ENCODE measurements at regions not wholly inside any gene's neighbourhood (a gene's known extent, or its start where the extent isn't known, plus 50 kb on each side); places are given as distances from the start of the nearest gene placed in this dataset.

DNA sequence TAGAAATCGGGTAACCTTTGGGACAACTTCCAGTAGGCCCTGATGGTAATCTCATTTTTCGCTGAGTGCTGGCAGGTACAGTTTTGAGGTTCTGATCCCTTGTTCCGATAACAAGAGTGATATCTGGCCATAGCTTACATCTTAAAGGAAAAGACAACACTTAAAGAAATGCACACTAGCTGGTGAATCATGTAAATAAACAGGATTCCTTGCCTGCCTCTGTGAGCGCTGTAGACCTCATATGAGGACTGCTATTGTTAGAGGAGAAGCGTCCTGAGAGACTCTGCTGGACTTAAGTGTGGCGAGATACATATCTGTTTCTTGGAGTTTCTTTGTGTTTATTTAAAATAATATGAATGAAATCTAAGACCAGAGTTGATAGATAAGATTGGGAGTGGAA is 149.3 kb upstream of the SLC4A4 start:
- H3K27ac Mint-ChIP-seq, result peak overlapping the region; percentile 70
- TF ChIP-seq, protein P1, sequence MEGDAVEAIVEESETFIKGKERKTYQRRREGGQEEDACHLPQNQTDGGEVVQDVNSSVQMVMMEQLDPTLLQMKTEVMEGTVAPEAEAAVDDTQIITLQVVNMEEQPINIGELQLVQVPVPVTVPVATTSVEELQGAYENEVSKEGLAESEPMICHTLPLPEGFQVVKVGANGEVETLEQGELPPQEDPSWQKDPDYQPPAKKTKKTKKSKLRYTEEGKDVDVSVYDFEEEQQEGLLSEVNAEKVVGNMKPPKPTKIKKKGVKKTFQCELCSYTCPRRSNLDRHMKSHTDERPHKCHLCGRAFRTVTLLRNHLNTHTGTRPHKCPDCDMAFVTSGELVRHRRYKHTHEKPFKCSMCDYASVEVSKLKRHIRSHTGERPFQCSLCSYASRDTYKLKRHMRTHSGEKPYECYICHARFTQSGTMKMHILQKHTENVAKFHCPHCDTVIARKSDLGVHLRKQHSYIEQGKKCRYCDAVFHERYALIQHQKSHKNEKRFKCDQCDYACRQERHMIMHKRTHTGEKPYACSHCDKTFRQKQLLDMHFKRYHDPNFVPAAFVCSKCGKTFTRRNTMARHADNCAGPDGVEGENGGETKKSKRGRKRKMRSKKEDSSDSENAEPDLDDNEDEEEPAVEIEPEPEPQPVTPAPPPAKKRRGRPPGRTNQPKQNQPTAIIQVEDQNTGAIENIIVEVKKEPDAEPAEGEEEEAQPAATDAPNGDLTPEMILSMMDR (IDR thresholded peaks at IDR 0.05; ENCODE audit: unreplicated experiment), result no peak
- H3K4me1 Mint-ChIP-seq (ENCODE audit: low read depth), result peaks cover 33% of the 10 kb centered on the region
- H3K4me3 Mint-ChIP-seq (ENCODE audit: low read depth), result peak overlapping the region; percentile 88
- H3K27me3 Mint-ChIP-seq, result no peaks in the 10 kb centered on the region
- DNase-seq (ENCODE audit: low spot score, unreplicated experiment), result no peak
- peaks cover 26% of the 10 kb centered on the region for H3K36me3 Mint-ChIP-seq (ENCODE audit: insufficient read depth)
- H3K9me3 Mint-ChIP-seq (ENCODE audit: low read depth), result no peaks in the 10 kb centered on the region

DNA sequence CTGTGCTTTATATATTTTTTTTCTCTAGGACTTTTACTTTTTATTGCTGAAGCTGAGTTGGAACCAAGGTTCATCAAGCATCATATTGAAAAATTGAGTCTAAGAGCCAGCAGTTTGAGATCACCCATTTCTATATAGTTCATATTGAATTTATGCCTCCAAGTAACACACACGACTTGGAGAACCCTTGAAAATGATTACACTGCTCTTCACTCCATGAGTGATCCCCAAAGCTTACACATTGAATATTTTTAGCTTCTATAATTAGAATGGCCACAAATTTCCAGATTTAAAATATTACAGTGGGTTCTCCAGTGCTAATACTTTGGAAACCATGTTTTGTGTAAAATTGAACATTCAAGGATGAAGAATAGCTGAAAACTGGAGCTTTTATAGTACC is 144.4 kb upstream of the SLC4A4 start:
- peaks cover 36% of the 10 kb centered on the region for H3K4me1 Mint-ChIP-seq (ENCODE audit: low read depth)
- peaks cover 28% of the 10 kb centered on the region for H3K36me3 Mint-ChIP-seq (ENCODE audit: insufficient read depth)
- H3K27ac Mint-ChIP-seq, result peak overlapping the region; percentile 43
- no peaks in the 10 kb centered on the region for H3K9me3 Mint-ChIP-seq (ENCODE audit: low read depth)
- no peak overlapping the region for H3K4me3 Mint-ChIP-seq (ENCODE audit: low read depth)
- TF ChIP-seq, protein P1 (IDR thresholded peaks at IDR 0.05; ENCODE audit: unreplicated experiment), result no peak
- no peaks in the 10 kb centered on the region for H3K27me3 Mint-ChIP-seq
- no peak for DNase-seq (ENCODE audit: low spot score, unreplicated experiment)

DNA sequence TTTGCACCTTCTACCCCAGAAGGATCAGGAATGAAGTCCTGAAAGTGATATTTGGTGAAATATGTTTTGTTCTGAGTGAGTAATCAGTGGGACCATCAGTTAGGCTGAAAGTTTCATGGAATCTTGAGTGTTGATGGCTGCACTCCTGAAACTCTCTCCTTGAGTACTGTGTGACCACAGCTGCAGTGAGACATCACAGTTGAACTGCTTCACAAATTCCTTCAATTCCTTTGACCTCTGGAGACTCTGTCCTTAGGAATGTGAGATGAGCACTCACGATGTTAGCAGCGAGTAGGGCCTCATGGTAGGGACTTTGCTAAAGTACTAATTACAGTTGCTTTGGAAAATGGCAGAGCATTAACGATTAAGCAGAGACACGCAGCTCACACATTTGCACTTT is 142.9 kb upstream of the SLC4A4 start:
- Mint-ChIP-seq H3K4me1 (ENCODE audit: low read depth) (peaks cover 36% of the 10 kb centered on the region), H3K36me3 (ENCODE audit: insufficient read depth) (peaks cover 22% of the 10 kb centered on the region), H3K9me3 (ENCODE audit: low read depth) (no peaks in the 10 kb centered on the region), H3K4me3 (ENCODE audit: low read depth) (no peak overlapping the region), H3K27me3 (no peaks in the 10 kb centered on the region), H3K27ac (peak overlapping the region; percentile 18)
- no peak for DNase-seq (ENCODE audit: low spot score, unreplicated experiment)
- TF ChIP-seq, protein P1 (IDR thresholded peaks at IDR 0.05; ENCODE audit: unreplicated experiment), result no peak

DNA sequence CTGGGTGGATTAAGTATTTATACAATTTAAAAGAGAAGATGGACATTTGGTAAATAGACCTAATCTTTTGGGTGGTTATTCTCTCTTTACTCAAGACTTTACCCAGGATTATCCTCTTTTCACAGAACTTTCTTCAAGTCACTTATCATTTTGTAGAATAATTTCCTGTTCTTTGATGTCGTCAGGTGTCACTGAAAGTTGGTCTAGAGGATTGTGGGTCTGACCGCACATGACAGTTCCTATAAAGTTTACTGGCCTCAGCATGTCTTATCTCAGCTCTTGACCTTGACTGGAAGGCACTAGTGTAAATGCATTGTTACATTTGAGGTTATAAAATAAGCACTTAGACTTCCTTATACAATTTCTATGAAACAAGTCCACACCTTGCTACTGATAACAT is 139.9 kb upstream of the SLC4A4 start:
- Mint-ChIP-seq H3K27ac (no peak overlapping the region), H3K4me1 (ENCODE audit: low read depth) (peaks cover 54% of the 10 kb centered on the region), H3K4me3 (ENCODE audit: low read depth) (no peak overlapping the region), H3K36me3 (ENCODE audit: insufficient read depth) (peaks cover 8% of the 10 kb centered on the region), H3K27me3 (no peaks in the 10 kb centered on the region), H3K9me3 (ENCODE audit: low read depth) (no peaks in the 10 kb centered on the region)
- no peak for DNase-seq (ENCODE audit: low spot score, unreplicated experiment)
- TF ChIP-seq, protein P1 (IDR thresholded peaks at IDR 0.05; ENCODE audit: unreplicated experiment), result no peak

DNA sequence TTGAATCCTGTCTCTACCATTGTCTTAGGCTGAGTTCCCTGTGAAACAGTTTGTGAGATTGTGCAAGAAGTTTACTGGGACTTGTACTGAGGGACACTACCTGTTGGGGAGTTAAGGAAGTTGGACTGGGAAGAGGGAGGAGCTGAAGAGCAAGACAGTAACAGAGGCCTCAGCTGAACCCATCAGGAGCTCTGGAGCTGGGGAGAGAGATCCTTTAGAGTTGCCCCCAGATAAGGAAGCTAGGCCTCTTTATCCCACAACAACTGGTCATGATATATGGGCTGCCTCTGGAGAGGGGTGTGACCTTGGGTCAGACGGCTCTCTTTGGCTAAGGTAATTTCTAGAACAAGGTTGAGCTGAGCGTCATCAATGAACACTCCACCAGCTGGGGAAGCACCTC is 137.8 kb upstream of the SLC4A4 start:
- Mint-ChIP-seq H3K4me1 (ENCODE audit: low read depth) (peaks cover 52% of the 10 kb centered on the region), H3K36me3 (ENCODE audit: insufficient read depth) (peaks cover 9% of the 10 kb centered on the region)

More for the DNA sequence above, 137.8 kb upstream of the SLC4A4 start:
- Mint-ChIP-seq H3K27ac (peak overlapping the region; percentile 22), H3K9me3 (ENCODE audit: low read depth) (no peaks in the 10 kb centered on the region), H3K4me3 (ENCODE audit: low read depth) (peak overlapping the region; percentile 3), H3K27me3 (no peaks in the 10 kb centered on the region)
- DNase-seq (ENCODE audit: low spot score, unreplicated experiment), result no peak
- TF ChIP-seq, protein P1 (IDR thresholded peaks at IDR 0.05; ENCODE audit: unreplicated experiment), result no peak
